ENCODE measurements at regions not wholly inside any gene's neighbourhood (a gene's known extent, or its start where the extent isn't known, plus 50 kb on each side); places are given as distances from the start of the nearest gene placed in this dataset.
"Not testable (repeated sequence)": the region's sequence is repeated elsewhere in the genome, so short reads cannot be mapped to it uniquely, and the experiment has no call there.

GRCh38 chr10:29783201-29783947 is 148.6 kb upstream of the SVIL start:
- Histone ChIP-seq H3K27me3 (ENCODE audit: control insufficient read depth in 2 of 2, insufficient read depth in 2 of 2, low read length in 2 of 2) (no peaks in the 10 kb centered on the region), H3K36me3 (ENCODE audit: control insufficient read depth in 2 of 2, insufficient read depth in 2 of 2, low read length in 2 of 2) (no peaks in the 10 kb centered on the region), H3K4me3 (ENCODE audit: low read length in 2 of 2) (no peak overlapping the region), H3K4me1 (ENCODE audit: control insufficient read depth in 2 of 2, insufficient read depth in 2 of 2, low read length in 2 of 2) (no peaks in the 10 kb centered on the region), H3K27ac (ENCODE audit: low read depth in 2 of 2, low read length in 2 of 2) (no peak overlapping the region), H3K9me3 (ENCODE audit: control insufficient read depth in 2 of 2, low read length in 2 of 2) (no peaks in the 10 kb centered on the region), H3K9ac (ENCODE audit: low read depth in 1 of 2, low read length in 2 of 2) (no peak overlapping the region)

GRCh38 chr10:29780639-29781038 is 145.9 kb upstream of the SVIL start:
- no peak overlapping the region for H3K4me3 ChIP-seq (ENCODE audit: low read length in 2 of 2)
- no peaks in the 10 kb centered on the region for H3K36me3 ChIP-seq (ENCODE audit: control insufficient read depth in 2 of 2, insufficient read depth in 2 of 2, low read length in 2 of 2)
- H3K4me1 ChIP-seq (ENCODE audit: control insufficient read depth in 2 of 2, insufficient read depth in 2 of 2, low read length in 2 of 2): no peaks in the 10 kb centered on the region
- no peaks in the 10 kb centered on the region for H3K9me3 ChIP-seq (ENCODE audit: control insufficient read depth in 2 of 2, low read length in 2 of 2)
- H3K27ac ChIP-seq (ENCODE audit: low read depth in 2 of 2, low read length in 2 of 2): no peak overlapping the region
- no peaks in the 10 kb centered on the region for H3K27me3 ChIP-seq (ENCODE audit: control insufficient read depth in 2 of 2, insufficient read depth in 2 of 2, low read length in 2 of 2)
- no peak overlapping the region for H3K9ac ChIP-seq (ENCODE audit: low read depth in 1 of 2, low read length in 2 of 2)

GRCh38 chr10:29780096-29780495 is 145.3 kb upstream of the SVIL start:
- H3K36me3 ChIP-seq (ENCODE audit: control insufficient read depth in 2 of 2, insufficient read depth in 2 of 2, low read length in 2 of 2): no peaks in the 10 kb centered on the region
- no peak overlapping the region for H3K4me3 ChIP-seq (ENCODE audit: low read length in 2 of 2)
- no peaks in the 10 kb centered on the region for H3K9me3 ChIP-seq (ENCODE audit: control insufficient read depth in 2 of 2, low read length in 2 of 2)
- H3K27ac ChIP-seq (ENCODE audit: low read depth in 2 of 2, low read length in 2 of 2): no peak overlapping the region
- H3K4me1 ChIP-seq (ENCODE audit: control insufficient read depth in 2 of 2, insufficient read depth in 2 of 2, low read length in 2 of 2): no peaks in the 10 kb centered on the region
- H3K9ac ChIP-seq (ENCODE audit: low read depth in 1 of 2, low read length in 2 of 2): no peak overlapping the region
- no peaks in the 10 kb centered on the region for H3K27me3 ChIP-seq (ENCODE audit: control insufficient read depth in 2 of 2, insufficient read depth in 2 of 2, low read length in 2 of 2)

GRCh38 chr10:29776246-29776645 is 141.5 kb upstream of the SVIL start:
- H3K4me1 ChIP-seq (ENCODE audit: control insufficient read depth in 2 of 2, insufficient read depth in 2 of 2, low read length in 2 of 2): no peaks in the 10 kb centered on the region
- no peaks in the 10 kb centered on the region for H3K27me3 ChIP-seq (ENCODE audit: control insufficient read depth in 2 of 2, insufficient read depth in 2 of 2, low read length in 2 of 2)
- no peaks in the 10 kb centered on the region for H3K36me3 ChIP-seq (ENCODE audit: control insufficient read depth in 2 of 2, insufficient read depth in 2 of 2, low read length in 2 of 2)
- H3K4me3 ChIP-seq (ENCODE audit: low read length in 2 of 2): no peak overlapping the region
- H3K27ac ChIP-seq (ENCODE audit: low read depth in 2 of 2, low read length in 2 of 2): no peak overlapping the region
- no peak overlapping the region for H3K9ac ChIP-seq (ENCODE audit: low read depth in 1 of 2, low read length in 2 of 2)
- H3K9me3 ChIP-seq (ENCODE audit: control insufficient read depth in 2 of 2, low read length in 2 of 2): no peaks in the 10 kb centered on the region

GRCh38 chr10:29774475-29774874 is 139.7 kb upstream of the SVIL start:
- Histone ChIP-seq H3K9me3 (ENCODE audit: control insufficient read depth in 2 of 2, low read length in 2 of 2) (no peaks in the 10 kb centered on the region), H3K9ac (ENCODE audit: low read depth in 1 of 2, low read length in 2 of 2) (no peak overlapping the region), H3K4me3 (ENCODE audit: low read length in 2 of 2) (no peak overlapping the region), H3K4me1 (ENCODE audit: control insufficient read depth in 2 of 2, insufficient read depth in 2 of 2, low read length in 2 of 2) (no peaks in the 10 kb centered on the region), H3K36me3 (ENCODE audit: control insufficient read depth in 2 of 2, insufficient read depth in 2 of 2, low read length in 2 of 2) (no peaks in the 10 kb centered on the region), H3K27ac (ENCODE audit: low read depth in 2 of 2, low read length in 2 of 2) (no peak overlapping the region), H3K27me3 (ENCODE audit: control insufficient read depth in 2 of 2, insufficient read depth in 2 of 2, low read length in 2 of 2) (no peaks in the 10 kb centered on the region)

- H3K27me3 ChIP-seq (ENCODE audit: control insufficient read depth in 2 of 2, insufficient read depth in 2 of 2, low read length in 2 of 2): no peaks in the 10 kb centered on the region
- H3K9me3 ChIP-seq (ENCODE audit: control insufficient read depth in 2 of 2, low read length in 2 of 2): no peaks in the 10 kb centered on the region
- H3K9ac ChIP-seq (ENCODE audit: low read depth in 1 of 2, low read length in 2 of 2): no peak overlapping the region
- H3K4me3 ChIP-seq (ENCODE audit: low read length in 2 of 2): no peak overlapping the region
- no peaks in the 10 kb centered on the region for H3K36me3 ChIP-seq (ENCODE audit: control insufficient read depth in 2 of 2, insufficient read depth in 2 of 2, low read length in 2 of 2)
- H3K4me1 ChIP-seq (ENCODE audit: control insufficient read depth in 2 of 2, insufficient read depth in 2 of 2, low read length in 2 of 2): no peaks in the 10 kb centered on the region
- no peak overlapping the region for H3K27ac ChIP-seq (ENCODE audit: low read depth in 2 of 2, low read length in 2 of 2)
These were observed 138.9 kb upstream of the SVIL start for GRCh38 chr10:29773675-29774091.

- Histone ChIP-seq H3K4me1 (ENCODE audit: control insufficient read depth in 2 of 2, insufficient read depth in 2 of 2, low read length in 2 of 2) (no peaks in the 10 kb centered on the region), H3K27ac (ENCODE audit: low read depth in 2 of 2, low read length in 2 of 2) (no peak overlapping the region), H3K27me3 (ENCODE audit: control insufficient read depth in 2 of 2, insufficient read depth in 2 of 2, low read length in 2 of 2) (no peaks in the 10 kb centered on the region), H3K9ac (ENCODE audit: low read depth in 1 of 2, low read length in 2 of 2) (no peak overlapping the region), H3K4me3 (ENCODE audit: low read length in 2 of 2) (no peak overlapping the region), H3K9me3 (ENCODE audit: control insufficient read depth in 2 of 2, low read length in 2 of 2) (no peaks in the 10 kb centered on the region), H3K36me3 (ENCODE audit: control insufficient read depth in 2 of 2, insufficient read depth in 2 of 2, low read length in 2 of 2) (no peaks in the 10 kb centered on the region)
These were observed 137.6 kb upstream of the SVIL start for GRCh38 chr10:29772403-29772802.

- Histone ChIP-seq H3K36me3 (ENCODE audit: control insufficient read depth in 2 of 2, insufficient read depth in 2 of 2, low read length in 2 of 2) (no peaks in the 10 kb centered on the region), H3K9ac (ENCODE audit: low read depth in 1 of 2, low read length in 2 of 2) (no peak overlapping the region), H3K4me1 (ENCODE audit: control insufficient read depth in 2 of 2, insufficient read depth in 2 of 2, low read length in 2 of 2) (no peaks in the 10 kb centered on the region), H3K27me3 (ENCODE audit: control insufficient read depth in 2 of 2, insufficient read depth in 2 of 2, low read length in 2 of 2) (no peaks in the 10 kb centered on the region), H3K27ac (ENCODE audit: low read depth in 2 of 2, low read length in 2 of 2) (no peak overlapping the region), H3K4me3 (ENCODE audit: low read length in 2 of 2) (no peak overlapping the region), H3K9me3 (ENCODE audit: control insufficient read depth in 2 of 2, low read length in 2 of 2) (no peaks in the 10 kb centered on the region)
These were observed 136.6 kb upstream of the SVIL start for GRCh38 chr10:29771376-29771775.

- H3K4me3 ChIP-seq (ENCODE audit: low read length in 2 of 2); H3K9ac ChIP-seq (ENCODE audit: low read depth in 1 of 2, low read length in 2 of 2); H3K9me3 ChIP-seq (ENCODE audit: control insufficient read depth in 2 of 2, low read length in 2 of 2); H3K4me1 ChIP-seq (ENCODE audit: control insufficient read depth in 2 of 2, insufficient read depth in 2 of 2, low read length in 2 of 2); H3K27ac ChIP-seq (ENCODE audit: low read depth in 2 of 2, low read length in 2 of 2); H3K36me3 ChIP-seq (ENCODE audit: control insufficient read depth in 2 of 2, insufficient read depth in 2 of 2, low read length in 2 of 2); H3K27me3 ChIP-seq (ENCODE audit: control insufficient read depth in 2 of 2, insufficient read depth in 2 of 2, low read length in 2 of 2): not testable (repeated sequence)
These were observed 134.5 kb upstream of the SVIL start for GRCh38 chr10:29769277-29769676.

GRCh38 chr10:29767968-29768367 is 133.2 kb upstream of the SVIL start:
- Histone ChIP-seq H3K27me3 (ENCODE audit: control insufficient read depth in 2 of 2, insufficient read depth in 2 of 2, low read length in 2 of 2) (no peaks in the 10 kb centered on the region), H3K27ac (ENCODE audit: low read depth in 2 of 2, low read length in 2 of 2) (no peak overlapping the region), H3K4me3 (ENCODE audit: low read length in 2 of 2) (no peak overlapping the region), H3K9me3 (ENCODE audit: control insufficient read depth in 2 of 2, low read length in 2 of 2) (no peaks in the 10 kb centered on the region), H3K9ac (ENCODE audit: low read depth in 1 of 2, low read length in 2 of 2) (no peak overlapping the region), H3K4me1 (ENCODE audit: control insufficient read depth in 2 of 2, insufficient read depth in 2 of 2, low read length in 2 of 2) (no peaks in the 10 kb centered on the region), H3K36me3 (ENCODE audit: control insufficient read depth in 2 of 2, insufficient read depth in 2 of 2, low read length in 2 of 2) (no peaks in the 10 kb centered on the region)

- no peak overlapping the region for H3K9ac ChIP-seq (ENCODE audit: low read depth in 1 of 2, low read length in 2 of 2)
- no peak overlapping the region for H3K27ac ChIP-seq (ENCODE audit: low read depth in 2 of 2, low read length in 2 of 2)
- H3K27me3 ChIP-seq (ENCODE audit: control insufficient read depth in 2 of 2, insufficient read depth in 2 of 2, low read length in 2 of 2): no peaks in the 10 kb centered on the region
- H3K9me3 ChIP-seq (ENCODE audit: control insufficient read depth in 2 of 2, low read length in 2 of 2): no peaks in the 10 kb centered on the region
- no peak overlapping the region for H3K4me3 ChIP-seq (ENCODE audit: low read length in 2 of 2)
- no peaks in the 10 kb centered on the region for H3K4me1 ChIP-seq (ENCODE audit: control insufficient read depth in 2 of 2, insufficient read depth in 2 of 2, low read length in 2 of 2)
- no peaks in the 10 kb centered on the region for H3K36me3 ChIP-seq (ENCODE audit: control insufficient read depth in 2 of 2, insufficient read depth in 2 of 2, low read length in 2 of 2)
These were observed 132.0 kb upstream of the SVIL start for GRCh38 chr10:29766753-29767152.
